ENCODE measurements at regions not wholly inside any gene's neighbourhood (a gene's known extent, or its start where the extent isn't known, plus 50 kb on each side); places are given as distances from the start of the nearest gene placed in this dataset.

DNA sequence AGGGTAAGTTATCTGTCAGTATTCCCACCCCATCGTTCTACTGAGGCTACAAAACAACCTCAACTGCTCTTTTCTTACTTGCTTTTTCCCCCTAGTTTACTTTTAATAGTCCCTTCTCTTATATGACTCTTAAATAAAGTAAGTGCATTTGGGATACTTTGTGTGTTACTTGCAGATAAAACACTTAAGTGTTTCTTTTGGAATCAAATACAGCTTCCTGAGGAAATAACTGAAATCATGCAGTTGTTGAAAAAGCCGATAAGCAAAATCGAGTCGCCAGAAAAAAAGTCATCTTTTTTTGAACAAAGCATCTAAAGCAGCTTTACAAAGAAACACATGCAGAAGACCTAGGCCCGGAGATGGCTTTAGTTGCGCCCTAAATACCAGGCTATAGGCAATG lies 53.5 kb upstream of the EPB41L4A start:
- TF ChIP-seq, protein P1, sequence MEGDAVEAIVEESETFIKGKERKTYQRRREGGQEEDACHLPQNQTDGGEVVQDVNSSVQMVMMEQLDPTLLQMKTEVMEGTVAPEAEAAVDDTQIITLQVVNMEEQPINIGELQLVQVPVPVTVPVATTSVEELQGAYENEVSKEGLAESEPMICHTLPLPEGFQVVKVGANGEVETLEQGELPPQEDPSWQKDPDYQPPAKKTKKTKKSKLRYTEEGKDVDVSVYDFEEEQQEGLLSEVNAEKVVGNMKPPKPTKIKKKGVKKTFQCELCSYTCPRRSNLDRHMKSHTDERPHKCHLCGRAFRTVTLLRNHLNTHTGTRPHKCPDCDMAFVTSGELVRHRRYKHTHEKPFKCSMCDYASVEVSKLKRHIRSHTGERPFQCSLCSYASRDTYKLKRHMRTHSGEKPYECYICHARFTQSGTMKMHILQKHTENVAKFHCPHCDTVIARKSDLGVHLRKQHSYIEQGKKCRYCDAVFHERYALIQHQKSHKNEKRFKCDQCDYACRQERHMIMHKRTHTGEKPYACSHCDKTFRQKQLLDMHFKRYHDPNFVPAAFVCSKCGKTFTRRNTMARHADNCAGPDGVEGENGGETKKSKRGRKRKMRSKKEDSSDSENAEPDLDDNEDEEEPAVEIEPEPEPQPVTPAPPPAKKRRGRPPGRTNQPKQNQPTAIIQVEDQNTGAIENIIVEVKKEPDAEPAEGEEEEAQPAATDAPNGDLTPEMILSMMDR (conservative IDR thresholded peaks at IDR 0.05; ENCODE audit: low read depth), result no peak
- POLR2A ChIA-PET (ENCODE audit: low non-redundant PET), result no interaction called here
- H3K27ac ChIP-seq, result no peak overlapping the region
- CTCF ChIA-PET, result interaction anchor here (0.6 kb wide), 1 partner anchor 79 kb away, joined by 3 read pairs; no protein-coding TSS in a partner anchor
- no peak for DNase-seq (ENCODE audit: low spot score)

- TF ChIP-seq, protein P1 (conservative IDR thresholded peaks at IDR 0.05; ENCODE audit: low read depth), result no peak
- no peak for DNase-seq (ENCODE audit: low spot score)
- H3K27ac ChIP-seq, result no peak overlapping the region
- ChIA-PET CTCF (interaction anchor here (0.8 kb wide), 1 partner anchor 263 kb away, joined by 4 read pairs; no protein-coding TSS in a partner anchor), POLR2A (ENCODE audit: low non-redundant PET) (no interaction called here)
Measured at GRCh38 chr5:112473989-112474388, 54.9 kb upstream of the EPB41L4A start.

- ChIA-PET POLR2A (ENCODE audit: low non-redundant PET) (no interaction called here), CTCF (interaction anchor here (0.6 kb wide), 1 partner anchor 270 kb away, joined by 6 read pairs; no protein-coding TSS in a partner anchor)
- peak; percentile 36 for DNase-seq (ENCODE audit: low spot score)
- TF ChIP-seq, protein P1 (conservative IDR thresholded peaks at IDR 0.05; ENCODE audit: low read depth), result no peak
- H3K27ac ChIP-seq, result no peak overlapping the region
Measured at GRCh38 chr5:112475747-112476365, 56.8 kb upstream of the EPB41L4A start.

GRCh38 chr5:112479418-112479817 lies 60.3 kb upstream of the EPB41L4A start:
- ChIA-PET CTCF (interaction anchor here (0.6 to 2.0 kb wide), 5 partner anchors 9 to 304 kb away, joined by 3 to 10 read pairs (median 3); no protein-coding TSS in a partner anchor), POLR2A (ENCODE audit: low non-redundant PET) (no interaction called here)
- no peak overlapping the region for H3K27ac ChIP-seq
- TF ChIP-seq, protein P1 (conservative IDR thresholded peaks at IDR 0.05; ENCODE audit: low read depth), result no peak
- peak; percentile 88 for DNase-seq (ENCODE audit: low spot score)

GRCh38 chr5:112480501-112480900 lies 61.4 kb upstream of the EPB41L4A start:
- no peak for DNase-seq (ENCODE audit: low spot score)
- POLR2A ChIA-PET (ENCODE audit: low non-redundant PET), result no interaction called here
- no peak overlapping the region for H3K27ac ChIP-seq
- TF ChIP-seq, protein P1 (conservative IDR thresholded peaks at IDR 0.05; ENCODE audit: low read depth), result no peak
- CTCF ChIA-PET, result interaction anchor here (0.6 to 2.0 kb wide), 4 partner anchors 10 to 235 kb away, joined by 3 to 10 read pairs (median 6); no protein-coding TSS in a partner anchor

GRCh38 chr5:112483704-112484103 lies 64.6 kb upstream of the EPB41L4A start:
- TF ChIP-seq, protein P1 (conservative IDR thresholded peaks at IDR 0.05; ENCODE audit: low read depth), result no peak
- CTCF ChIA-PET, result no interaction called here
- POLR2A ChIA-PET (ENCODE audit: low non-redundant PET), result no interaction called here
- H3K27ac ChIP-seq, result no peak overlapping the region
- no peak for DNase-seq (ENCODE audit: low spot score)

All from RWPE1 (cell line).